ENCODE measurements at regions not wholly inside any gene's neighbourhood (a gene's known extent, or its start where the extent isn't known, plus 50 kb on each side); places are given as distances from the start of the nearest gene placed in this dataset.
"Not testable (repeated sequence)": the region's sequence is repeated elsewhere in the genome, so short reads cannot be mapped to it uniquely, and the experiment has no call there.

DNA sequence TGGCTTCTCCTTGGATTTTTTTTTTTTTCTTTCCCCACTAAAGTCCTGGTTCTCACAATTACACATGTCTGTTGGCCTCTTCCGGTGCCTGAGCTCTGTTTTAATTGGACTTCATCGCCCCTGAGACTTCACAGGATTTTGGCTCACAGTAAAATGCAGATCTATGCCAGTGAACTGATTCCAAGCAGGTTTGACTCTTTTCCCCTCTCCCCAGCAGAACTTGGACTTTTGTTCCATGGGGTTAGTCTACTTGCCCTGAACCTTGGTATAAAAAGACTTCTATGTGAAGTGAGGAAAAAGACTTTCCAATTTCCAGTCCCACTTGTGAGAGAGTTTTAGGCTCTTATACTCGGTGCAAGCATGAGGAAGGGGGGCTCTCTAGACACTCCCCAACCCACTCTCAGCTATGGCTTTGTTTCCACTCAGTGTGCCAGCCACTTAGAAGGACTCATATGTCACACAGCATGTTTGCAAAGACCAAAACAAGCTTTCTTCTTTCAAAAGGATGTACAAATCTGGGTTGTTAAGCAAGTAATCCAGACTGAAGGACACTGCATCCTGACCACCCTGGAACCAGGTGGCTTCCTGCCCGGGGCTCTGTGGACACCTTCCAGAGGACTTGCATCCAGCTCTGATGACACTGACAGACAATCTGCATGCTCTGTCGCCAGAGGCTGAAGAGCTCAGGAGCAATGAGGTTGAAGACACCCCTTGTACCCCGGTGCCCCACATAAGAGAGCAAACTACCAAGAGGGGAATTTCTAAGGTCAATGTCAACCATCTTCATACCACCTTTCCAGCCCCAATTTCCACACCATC is 221.9 kb upstream of the EGLN3 start:
- Mint-ChIP-seq H3K27ac (no peak overlapping the region), H3K9me3 (no peaks in the 10 kb centered on the region), H3K27me3 (peaks cover 15% of the 10 kb centered on the region), H3K4me1 (ENCODE audit: low read depth) (peaks cover 16% of the 10 kb centered on the region), H3K4me3 (no peak overlapping the region), H3K36me3 (ENCODE audit: low read depth) (no peaks in the 10 kb centered on the region)
- intact Hi-C loops (cut with micrococcal nuclease): no loop called here

DNA sequence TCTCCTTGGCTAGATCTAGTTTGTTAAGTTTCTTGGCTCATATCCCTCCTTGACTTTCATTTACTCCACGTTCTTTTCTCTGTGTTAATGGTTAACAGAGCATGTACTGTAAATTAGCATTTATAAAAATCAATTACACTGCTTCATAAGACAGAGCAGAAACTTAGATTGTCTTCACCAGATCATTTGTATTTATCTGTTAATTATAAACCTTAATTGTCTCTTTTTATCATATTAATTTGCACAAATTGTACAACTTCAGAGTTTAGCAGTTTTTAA is 221.2 kb upstream of the EGLN3 start:
- H3K36me3 Mint-ChIP-seq (ENCODE audit: low read depth): no peaks in the 10 kb centered on the region
- H3K4me3 Mint-ChIP-seq: no peak overlapping the region
- H3K9me3 Mint-ChIP-seq: no peaks in the 10 kb centered on the region
- H3K4me1 Mint-ChIP-seq (ENCODE audit: low read depth): peaks cover 16% of the 10 kb centered on the region
- no peak overlapping the region for H3K27ac Mint-ChIP-seq
- intact Hi-C loops (cut with micrococcal nuclease): no loop called here
- peaks cover 13% of the 10 kb centered on the region for H3K27me3 Mint-ChIP-seq

DNA sequence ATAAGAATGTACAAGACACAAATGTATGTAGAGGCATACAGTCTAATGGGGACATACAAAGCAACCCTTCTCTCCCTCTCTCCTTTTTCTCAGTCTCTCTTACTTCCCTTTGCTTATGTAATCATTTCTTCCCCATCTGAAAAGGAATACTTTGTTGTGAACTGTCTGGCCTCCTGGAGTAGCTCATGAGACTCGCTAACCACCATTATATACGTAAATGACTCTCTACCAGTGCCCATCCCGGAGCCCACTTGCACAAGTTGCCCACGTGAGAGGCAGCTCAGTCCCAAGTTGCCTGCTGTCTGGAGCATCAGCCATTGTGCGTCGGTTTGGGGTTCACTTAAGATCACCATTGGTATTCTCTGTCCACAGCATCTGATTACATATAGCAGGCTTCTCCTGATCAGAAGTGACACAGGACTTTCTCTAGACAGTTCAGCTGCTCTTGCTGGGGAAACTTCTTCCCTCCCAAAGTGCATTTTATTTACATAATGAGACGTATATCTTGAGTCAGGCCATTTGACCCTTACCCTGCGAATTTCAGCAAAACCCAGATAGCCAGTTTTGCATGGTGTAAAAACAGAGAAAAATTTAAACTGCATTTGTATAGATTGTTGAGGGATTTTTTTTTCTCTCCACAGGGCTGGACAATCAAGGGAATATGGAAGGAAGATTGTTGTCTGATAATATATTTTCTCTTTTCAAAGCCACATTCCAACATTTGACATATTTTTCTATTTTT is 220.7 kb upstream of the EGLN3 start:
- intact Hi-C loops (cut with micrococcal nuclease): no loop called here
- Mint-ChIP-seq H3K36me3 (ENCODE audit: low read depth) (no peaks in the 10 kb centered on the region), H3K4me3 (no peak overlapping the region), H3K27ac (no peak overlapping the region), H3K4me1 (ENCODE audit: low read depth) (peaks cover 16% of the 10 kb centered on the region), H3K9me3 (no peaks in the 10 kb centered on the region), H3K27me3 (peaks cover 13% of the 10 kb centered on the region)

DNA sequence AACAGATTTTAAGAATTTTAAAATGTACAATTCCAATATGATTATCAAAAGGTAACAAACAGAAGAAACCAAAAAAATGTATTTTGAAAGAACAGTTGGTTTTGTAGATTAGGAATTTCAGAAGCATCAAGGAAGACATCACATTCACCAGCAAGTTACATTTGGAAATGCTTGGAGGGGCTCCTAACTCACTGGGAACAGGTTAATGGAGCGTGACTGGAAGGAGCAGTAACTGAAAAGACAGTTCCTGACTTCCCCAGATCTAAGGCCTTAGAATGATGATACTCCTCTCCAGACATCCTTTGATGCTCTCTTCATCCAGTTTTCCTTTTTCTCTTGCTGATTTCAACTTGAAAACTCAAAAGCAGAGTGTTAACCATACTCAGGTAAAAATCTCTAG is 220.0 kb upstream of the EGLN3 start:
- Mint-ChIP-seq H3K9me3 (no peaks in the 10 kb centered on the region), H3K27ac (no peak overlapping the region), H3K4me3 (no peak overlapping the region), H3K27me3 (peaks cover 17% of the 10 kb centered on the region), H3K36me3 (ENCODE audit: low read depth) (no peaks in the 10 kb centered on the region), H3K4me1 (ENCODE audit: low read depth) (peaks cover 9% of the 10 kb centered on the region)
- intact Hi-C loops (cut with micrococcal nuclease): no loop called here

DNA sequence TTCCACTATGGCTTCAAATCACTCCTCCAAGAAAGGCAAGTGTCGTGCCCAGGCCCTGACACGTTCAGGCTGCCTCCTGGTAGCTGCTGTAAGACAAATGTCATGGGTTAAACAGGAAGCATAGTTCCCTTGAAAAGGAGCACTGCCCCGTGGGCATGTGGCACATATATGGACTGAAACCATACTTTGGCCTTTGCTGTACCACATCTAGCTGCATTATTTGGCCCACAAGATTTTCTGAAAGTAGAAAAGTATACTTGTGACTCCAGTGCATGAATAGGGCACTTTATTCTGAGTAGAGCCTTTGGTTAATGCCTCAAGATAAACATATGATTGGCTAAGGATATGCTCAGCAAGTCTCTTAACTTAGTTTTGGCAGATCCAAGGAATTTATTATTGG is 218.7 kb upstream of the EGLN3 start:
- no peak overlapping the region for H3K27ac Mint-ChIP-seq
- no peaks in the 10 kb centered on the region for H3K36me3 Mint-ChIP-seq (ENCODE audit: low read depth)
- H3K4me3 Mint-ChIP-seq: no peak overlapping the region
- H3K4me1 Mint-ChIP-seq (ENCODE audit: low read depth): no peaks in the 10 kb centered on the region
- intact Hi-C loops (cut with micrococcal nuclease): no loop called here
- no peaks in the 10 kb centered on the region for H3K9me3 Mint-ChIP-seq
- H3K27me3 Mint-ChIP-seq: peaks cover 21% of the 10 kb centered on the region

DNA sequence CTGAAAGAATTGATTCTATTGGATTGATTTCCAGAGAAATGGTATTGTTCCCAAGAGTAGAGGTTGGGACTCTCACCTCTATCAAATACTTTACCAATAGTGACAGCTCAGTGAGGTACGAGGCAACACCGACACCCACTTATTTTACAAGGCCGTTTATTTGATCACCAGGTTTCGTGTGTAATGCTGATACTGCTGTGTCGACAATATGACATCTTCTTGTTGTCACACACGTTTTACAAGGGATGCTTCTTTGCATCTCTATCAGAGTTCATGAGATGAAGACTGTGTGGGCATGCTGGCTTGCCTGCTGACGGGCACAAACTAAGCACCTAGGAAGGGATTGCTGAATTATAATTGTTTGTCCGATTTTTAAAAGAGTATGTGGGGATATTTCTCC is 217.8 kb upstream of the EGLN3 start:
- Mint-ChIP-seq H3K36me3 (ENCODE audit: low read depth) (no peaks in the 10 kb centered on the region), H3K4me3 (no peak overlapping the region), H3K9me3 (no peaks in the 10 kb centered on the region), H3K4me1 (ENCODE audit: low read depth) (no peaks in the 10 kb centered on the region), H3K27me3 (peaks cover 21% of the 10 kb centered on the region), H3K27ac (no peak overlapping the region)
- intact Hi-C loops (cut with micrococcal nuclease): no loop called here

DNA sequence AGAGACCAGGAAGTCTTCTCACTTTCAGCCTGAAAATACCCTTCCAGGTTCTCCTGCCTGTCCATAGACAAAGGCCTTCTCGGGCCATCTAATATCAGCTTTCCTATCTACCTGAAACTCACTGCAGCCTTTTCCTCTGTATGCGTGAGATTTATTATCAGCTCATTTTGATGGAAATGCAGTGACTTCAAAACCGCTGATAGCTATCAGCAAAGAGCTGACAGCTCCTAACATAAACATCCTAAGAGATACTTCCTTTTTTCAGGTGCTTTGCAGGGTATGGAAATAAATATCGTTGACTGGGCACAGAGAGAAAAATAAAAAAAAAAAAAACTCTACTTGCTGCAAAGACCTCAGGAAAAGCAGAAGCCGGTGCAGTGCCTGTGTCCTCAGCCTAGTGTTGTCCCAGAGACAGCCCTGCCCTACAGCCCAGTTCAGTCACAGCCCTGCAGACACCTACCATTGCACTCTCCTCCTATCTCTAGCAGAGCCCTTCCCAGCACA is 215.0 kb upstream of the EGLN3 start:
- intact Hi-C loops (cut with micrococcal nuclease): no loop called here
- Mint-ChIP-seq H3K4me1 (ENCODE audit: low read depth) (no peaks in the 10 kb centered on the region), H3K9me3 (no peaks in the 10 kb centered on the region), H3K4me3 (no peak overlapping the region), H3K27ac (no peak overlapping the region), H3K36me3 (ENCODE audit: low read depth) (no peaks in the 10 kb centered on the region), H3K27me3 (peaks cover 14% of the 10 kb centered on the region)

DNA sequence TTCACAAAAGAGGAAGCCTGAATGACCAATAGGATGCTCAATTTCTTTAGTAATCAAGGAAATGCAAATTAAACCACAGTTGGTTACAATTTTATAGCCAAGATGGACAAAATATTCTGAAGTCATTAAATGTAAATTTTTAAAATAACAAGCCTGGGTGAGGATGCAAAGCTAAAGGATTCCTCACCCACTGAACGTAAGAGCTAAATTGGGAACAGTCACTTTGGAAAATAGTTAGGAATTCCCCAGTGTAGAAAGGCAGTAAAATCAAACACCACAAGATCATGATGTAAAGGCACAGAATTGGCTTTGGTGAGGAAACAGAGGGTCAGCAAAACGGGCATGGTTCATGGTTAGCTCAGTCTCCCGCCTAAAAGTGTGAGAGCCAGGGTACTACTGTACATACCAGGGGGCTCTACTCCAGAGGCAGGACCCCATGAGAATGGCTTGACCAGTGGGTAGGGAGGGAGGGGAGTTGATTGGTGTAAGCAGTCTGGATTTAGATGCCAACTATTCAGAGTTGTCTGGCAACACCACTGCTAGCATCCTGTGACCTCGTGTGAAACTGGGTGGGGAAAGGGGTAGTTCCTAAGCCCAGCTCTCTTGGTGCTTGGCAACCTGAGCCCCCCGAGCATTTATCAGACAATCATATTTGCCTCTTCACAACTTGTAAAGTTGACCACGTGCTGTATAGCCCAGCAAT is 213.4 kb upstream of the EGLN3 start:
- Mint-ChIP-seq H3K36me3 (ENCODE audit: low read depth) (no peaks in the 10 kb centered on the region), H3K9me3 (no peaks in the 10 kb centered on the region), H3K27ac (no peak overlapping the region), H3K27me3 (peaks cover 14% of the 10 kb centered on the region), H3K4me3 (no peak overlapping the region), H3K4me1 (ENCODE audit: low read depth) (no peaks in the 10 kb centered on the region)
- intact Hi-C loops (cut with micrococcal nuclease): no loop called here

DNA sequence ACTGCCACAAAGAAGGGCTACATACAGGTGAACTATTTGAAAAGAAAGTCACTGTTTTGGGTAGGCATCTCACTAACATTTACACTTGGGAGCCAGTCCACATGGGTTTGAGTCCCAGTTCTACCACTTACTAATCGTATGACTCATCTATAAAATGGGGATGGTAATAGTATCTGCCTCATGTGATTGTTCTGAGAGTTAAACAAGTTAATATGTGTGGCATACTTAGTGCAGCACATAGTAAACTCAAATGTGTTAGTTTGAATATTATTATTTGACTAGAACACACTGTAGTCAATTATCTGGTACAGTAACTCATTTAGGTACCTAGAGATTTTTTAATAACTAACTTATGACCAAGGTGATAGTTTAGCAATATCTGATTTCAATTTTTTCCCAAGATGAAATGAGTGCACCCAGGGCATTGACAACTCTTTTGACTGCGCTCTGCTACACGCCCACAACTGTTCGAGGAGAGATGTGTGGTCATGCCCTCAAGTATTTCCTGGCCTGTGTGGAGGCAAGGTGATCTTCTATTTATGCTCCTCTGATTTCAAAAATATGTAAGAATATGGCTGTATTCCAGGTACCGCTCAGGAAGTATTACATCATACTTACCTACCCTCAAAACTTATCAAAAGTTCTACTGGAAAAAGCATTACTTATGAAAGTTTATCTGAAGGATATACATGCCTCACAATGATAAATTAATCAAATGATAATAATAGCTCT is 210.6 kb upstream of the EGLN3 start:
- Mint-ChIP-seq H3K27me3 (peaks cover 9% of the 10 kb centered on the region), H3K4me3 (no peak overlapping the region), H3K9me3 (no peaks in the 10 kb centered on the region), H3K27ac (no peak overlapping the region), H3K4me1 (ENCODE audit: low read depth) (no peaks in the 10 kb centered on the region), H3K36me3 (ENCODE audit: low read depth) (no peaks in the 10 kb centered on the region)
- intact Hi-C loops (cut with micrococcal nuclease): no loop called here

DNA sequence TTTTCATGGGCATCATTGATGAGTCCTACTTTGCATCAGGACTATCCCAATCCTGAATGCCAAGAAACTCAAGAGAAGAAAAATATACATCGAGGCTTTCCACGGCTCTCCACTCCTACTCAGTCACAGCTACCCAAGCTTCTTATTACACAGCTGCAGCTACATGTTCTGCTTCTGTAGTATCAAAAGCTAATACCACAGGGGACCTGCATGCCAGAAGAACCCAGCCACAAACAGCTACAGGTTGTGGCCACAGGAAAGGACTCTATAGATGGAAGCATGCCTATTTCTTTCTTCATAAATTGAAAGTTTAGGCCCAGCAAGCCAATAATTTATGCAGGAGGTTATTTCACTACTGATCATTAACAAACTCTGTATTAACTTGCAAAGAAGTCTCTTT is 209.7 kb upstream of the EGLN3 start:
- H3K4me3 Mint-ChIP-seq: no peak overlapping the region
- H3K9me3 Mint-ChIP-seq: no peaks in the 10 kb centered on the region
- no peaks in the 10 kb centered on the region for H3K36me3 Mint-ChIP-seq (ENCODE audit: low read depth)
- intact Hi-C loops (cut with micrococcal nuclease): no loop called here
- H3K4me1 Mint-ChIP-seq (ENCODE audit: low read depth): no peaks in the 10 kb centered on the region
- peaks cover 2% of the 10 kb centered on the region for H3K27me3 Mint-ChIP-seq
- H3K27ac Mint-ChIP-seq: no peak overlapping the region

DNA sequence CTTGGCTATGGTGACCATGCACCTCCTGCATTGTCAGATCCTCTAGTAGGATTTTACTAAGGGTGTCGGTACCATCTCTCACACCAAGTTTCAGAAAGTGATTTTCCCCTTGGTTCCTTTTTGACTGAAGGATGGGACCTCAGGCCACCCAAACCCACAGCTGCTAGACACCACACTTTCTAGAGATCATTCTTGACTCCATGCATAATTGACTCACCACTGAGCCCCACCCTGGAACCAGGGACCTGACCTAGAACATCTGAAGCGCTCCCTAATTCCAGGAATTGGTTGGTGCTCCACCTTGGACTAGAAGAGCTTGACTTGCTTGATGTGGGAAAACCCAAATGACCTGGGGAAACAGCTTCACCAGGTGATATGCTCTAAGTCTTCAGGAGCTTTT is 206.8 kb upstream of the EGLN3 start:
- no peaks in the 10 kb centered on the region for H3K4me1 Mint-ChIP-seq (ENCODE audit: low read depth)
- H3K27ac Mint-ChIP-seq: no peak overlapping the region
- no peaks in the 10 kb centered on the region for H3K9me3 Mint-ChIP-seq
- H3K4me3 Mint-ChIP-seq: no peak overlapping the region
- H3K27me3 Mint-ChIP-seq: no peaks in the 10 kb centered on the region
- intact Hi-C loops (cut with micrococcal nuclease): no loop called here
- H3K36me3 Mint-ChIP-seq (ENCODE audit: low read depth): no peaks in the 10 kb centered on the region

DNA sequence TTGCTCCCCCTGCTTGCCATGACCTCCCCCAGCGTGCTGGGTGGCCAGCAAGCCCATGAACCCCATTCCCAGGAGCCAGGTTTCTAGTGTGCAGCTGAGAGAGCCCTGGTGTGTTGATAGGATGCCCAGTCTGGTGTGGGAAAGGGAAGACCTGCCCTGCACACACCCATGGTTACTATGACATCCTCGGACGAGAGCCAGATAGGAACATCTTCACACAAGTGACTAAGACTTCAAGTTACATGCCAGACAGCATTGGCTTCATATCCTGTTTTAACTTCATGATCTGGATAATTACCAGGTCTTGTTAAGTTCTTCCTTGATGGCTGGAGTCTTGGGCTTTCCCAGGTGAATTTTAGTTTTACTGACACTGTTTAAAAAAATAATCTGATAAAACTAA is 196.6 kb upstream of the EGLN3 start:
- Mint-ChIP-seq H3K4me1 (ENCODE audit: low read depth) (no peaks in the 10 kb centered on the region), H3K9me3 (peaks cover 8% of the 10 kb centered on the region), H3K4me3 (no peak overlapping the region), H3K27ac (no peak overlapping the region), H3K27me3 (peaks cover 3% of the 10 kb centered on the region), H3K36me3 (ENCODE audit: low read depth) (no peaks in the 10 kb centered on the region)
- intact Hi-C loops (cut with micrococcal nuclease): no loop called here

DNA sequence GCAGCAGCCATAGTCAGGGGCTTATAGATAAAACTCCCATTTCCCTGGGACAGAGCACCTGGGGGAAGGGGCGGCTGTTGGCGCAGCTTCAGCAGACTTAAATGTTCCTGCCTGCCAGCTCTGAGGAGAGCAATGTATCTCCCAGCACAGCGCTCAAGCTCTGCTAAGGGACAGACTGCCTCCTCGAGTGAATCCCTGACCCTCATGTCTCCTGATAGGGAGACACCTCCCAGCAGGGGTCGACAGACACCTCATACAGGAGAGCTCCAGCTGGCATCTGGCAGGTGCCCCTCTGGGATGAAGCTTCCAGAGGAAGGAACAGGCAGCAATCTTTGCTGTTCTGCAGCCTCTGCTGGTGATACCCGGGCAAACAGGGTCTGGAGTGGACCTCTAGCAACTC is 189.3 kb upstream of the EGLN3 start:
- H3K36me3 Mint-ChIP-seq (ENCODE audit: low read depth); H3K4me1 Mint-ChIP-seq (ENCODE audit: low read depth); intact Hi-C loops (cut with micrococcal nuclease); H3K4me3 Mint-ChIP-seq; H3K27ac Mint-ChIP-seq: not testable (repeated sequence)
- Mint-ChIP-seq H3K27me3 (peaks cover 30% of the 10 kb centered on the region), H3K9me3 (peaks cover 20% of the 10 kb centered on the region)

Data from dendritic cell treated with granulocyte-macrophage colony-stimulating factor and Interleukin-4, amounts not matched to agents 40 ng/mL and 50 ng/mL, for 4 days (primary cell).